ENCODE measurements at regions not wholly inside any gene's neighbourhood (a gene's known extent, or its start where the extent isn't known, plus 50 kb on each side); places are given as distances from the start of the nearest gene placed in this dataset.
"Not testable (repeated sequence)": the region's sequence is repeated elsewhere in the genome, so short reads cannot be mapped to it uniquely, and the experiment has no call there.

DNA sequence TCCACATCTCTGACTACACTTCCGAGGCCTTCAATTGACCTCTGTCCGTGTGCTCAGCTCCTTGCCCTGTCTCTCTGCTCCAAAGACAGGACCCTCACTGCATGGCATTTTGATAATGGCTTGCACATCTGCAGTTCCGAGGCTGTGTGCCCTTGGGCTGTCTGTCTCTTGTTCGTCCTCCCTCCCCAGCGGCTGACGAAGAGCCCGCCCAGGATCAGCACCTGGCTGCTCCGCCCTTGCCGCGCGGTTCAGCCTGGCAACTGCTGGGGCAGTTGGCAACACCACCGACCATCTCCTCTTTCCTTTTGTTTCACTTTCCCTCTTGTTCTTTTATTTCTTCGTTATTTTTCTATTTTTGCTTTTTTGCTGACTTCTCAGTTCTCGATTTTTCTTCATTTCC is 270.4 kb downstream of the TEX29 start:
- no peak for DNase-seq (ENCODE audit: low spot score)

DNA sequence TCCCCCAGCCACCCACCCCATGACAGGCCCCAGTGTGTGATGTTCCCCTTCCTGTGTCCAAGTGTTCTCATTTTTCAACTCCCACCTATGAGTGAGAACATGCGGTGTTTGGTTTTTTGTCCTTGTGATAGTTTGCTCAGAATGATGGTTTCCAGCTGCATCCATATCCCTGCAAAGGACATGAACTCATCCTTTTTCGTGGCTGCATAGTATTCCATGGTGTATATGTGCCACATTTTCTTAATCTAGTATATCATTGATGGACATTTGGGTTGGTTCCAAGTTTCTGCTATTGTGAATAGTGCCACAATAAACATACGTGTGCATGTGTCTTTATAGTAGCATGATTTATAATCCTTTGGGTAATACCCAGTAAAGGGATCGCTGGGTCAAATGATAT is 273.0 kb downstream of the TEX29 start:
- DNase-seq (ENCODE audit: low spot score), result not testable (repeated sequence)

DNA sequence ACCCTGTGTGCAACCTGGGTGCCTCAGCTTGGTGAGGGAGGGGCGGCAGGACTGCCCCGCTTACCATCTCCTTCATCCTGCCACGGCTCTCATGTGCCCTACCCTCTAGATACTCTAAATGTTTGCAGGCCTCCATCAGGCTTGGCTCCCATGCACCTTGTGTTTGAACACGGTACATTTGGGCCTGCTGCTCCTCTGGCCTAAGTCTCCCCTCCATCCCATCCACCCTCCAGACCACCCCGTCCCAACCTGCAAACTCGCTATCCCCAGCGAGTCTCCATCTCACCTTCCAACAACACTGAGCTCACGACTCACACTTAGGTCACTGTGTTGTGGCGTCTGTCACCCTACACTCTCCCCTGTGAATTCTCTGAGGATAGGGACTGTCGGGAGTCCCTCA is 274.2 kb downstream of the TEX29 start:
- DNase-seq (ENCODE audit: low spot score), result no peak

DNA sequence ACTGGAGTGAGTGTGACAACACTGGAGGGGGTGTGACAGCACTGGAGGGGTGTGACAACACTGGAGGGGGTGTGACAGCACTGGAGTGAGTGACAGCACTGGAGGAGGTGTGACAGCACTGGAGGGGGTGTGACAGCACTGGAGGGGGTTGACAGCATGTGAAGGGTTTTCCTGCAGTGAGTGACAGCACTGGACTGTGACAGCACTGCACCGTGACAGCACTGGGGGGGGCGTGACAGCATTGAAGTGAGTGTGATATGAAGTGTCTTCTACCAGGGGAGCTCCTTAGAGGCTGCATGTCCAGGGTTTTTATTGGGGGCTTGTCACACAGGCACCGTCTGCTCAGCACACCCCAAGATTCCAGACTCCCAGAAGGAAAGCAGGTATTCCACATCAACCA is 274.8 kb downstream of the TEX29 start:
- DNase-seq (ENCODE audit: low spot score), result no peak

DNA sequence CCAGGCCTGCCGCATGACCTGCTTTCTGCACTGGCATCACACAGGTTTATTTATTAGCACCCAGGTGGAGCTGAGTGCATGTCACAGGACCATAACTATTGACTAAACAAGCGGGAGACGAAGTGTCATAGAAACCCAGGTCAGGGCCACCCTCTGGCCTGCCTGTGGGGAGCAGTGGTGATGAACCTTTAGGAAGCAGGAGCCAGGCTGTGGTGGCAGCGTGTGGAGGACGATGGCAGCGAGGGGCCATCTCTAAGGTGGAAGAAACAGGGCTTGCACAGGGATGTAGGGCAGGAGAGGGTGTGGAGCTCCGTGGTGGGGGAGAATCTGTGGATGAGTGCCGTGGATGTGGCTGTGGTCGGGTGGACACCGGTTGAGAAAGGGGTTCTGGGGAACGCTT is 275.3 kb downstream of the TEX29 start:
- DNase-seq (ENCODE audit: low spot score), result no peak

DNA sequence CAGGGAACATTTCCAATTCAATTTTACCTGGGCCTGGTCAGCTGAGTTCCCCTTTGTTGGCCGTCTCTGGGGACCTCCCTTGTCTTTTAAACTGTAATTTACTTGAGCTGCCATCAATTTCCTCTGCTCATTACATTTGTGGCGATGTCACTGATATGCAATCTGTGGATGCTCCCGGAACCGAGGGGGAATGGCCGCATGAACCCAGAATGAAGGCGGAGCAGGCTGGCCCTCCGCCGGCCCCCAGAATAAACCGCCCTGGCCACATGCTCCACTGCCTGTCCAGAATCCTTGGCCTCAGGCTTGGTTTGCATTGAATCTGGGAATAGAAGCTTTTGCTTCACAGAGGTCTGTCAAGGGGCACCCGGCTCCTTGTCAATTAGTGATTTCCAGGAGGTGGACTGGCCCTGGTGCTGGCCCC is 276.8 kb downstream of the TEX29 start:
- DNase-seq (ENCODE audit: low spot score), result no peak

GRCh38 chr13:111597618-111598017 is 277.2 kb downstream of the TEX29 start:
- no peak for DNase-seq (ENCODE audit: low spot score)

GRCh38 chr13:111598747-111599146 is 278.3 kb downstream of the TEX29 start:
- no peak for DNase-seq (ENCODE audit: low spot score)

DNA sequence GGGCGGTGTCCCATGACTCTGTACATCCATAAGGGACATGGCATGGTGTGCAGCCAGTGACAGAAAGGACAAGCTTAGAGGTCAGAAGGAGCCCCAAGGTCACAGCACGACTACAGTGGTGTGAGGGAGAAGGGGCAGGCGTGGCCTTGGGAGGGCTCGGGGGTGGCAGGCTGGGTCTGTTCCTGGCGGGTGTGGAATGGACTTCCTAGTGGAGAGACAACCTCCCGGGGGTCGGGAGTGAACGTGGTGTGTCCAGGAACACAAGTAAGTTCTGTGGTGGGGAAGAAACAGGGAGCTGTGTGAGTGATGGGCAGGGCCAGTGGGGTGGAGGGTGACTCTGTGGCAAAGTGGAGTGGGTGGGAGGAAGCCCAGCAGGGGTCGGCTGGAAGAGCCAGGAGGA is 279.3 kb downstream of the TEX29 start:
- DNase-seq (ENCODE audit: low spot score), result no peak

GRCh38 chr13:111602874-111603273 is 282.4 kb downstream of the TEX29 start:
- DNase-seq (ENCODE audit: low spot score), result no peak

DNA sequence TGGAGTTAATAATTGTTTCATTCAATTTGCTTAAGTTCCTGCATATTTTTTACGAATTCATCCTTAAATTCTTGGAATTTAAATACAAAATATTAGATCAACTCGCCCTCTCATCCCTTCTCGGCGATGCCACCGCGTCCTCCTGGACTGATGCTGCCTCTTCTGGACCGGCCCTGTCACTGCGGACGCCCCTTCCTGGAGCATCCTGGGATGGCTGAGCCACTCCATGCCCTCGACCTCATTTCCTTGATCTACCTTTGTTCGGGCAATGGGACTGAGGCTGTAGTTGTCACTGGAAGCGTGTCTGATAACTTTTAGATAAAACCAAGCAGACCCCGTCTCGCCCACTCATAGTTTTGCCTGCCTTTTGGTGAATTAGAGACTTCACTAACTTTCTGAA is 283.7 kb downstream of the TEX29 start:
- no peak for DNase-seq (ENCODE audit: low spot score)

DNA sequence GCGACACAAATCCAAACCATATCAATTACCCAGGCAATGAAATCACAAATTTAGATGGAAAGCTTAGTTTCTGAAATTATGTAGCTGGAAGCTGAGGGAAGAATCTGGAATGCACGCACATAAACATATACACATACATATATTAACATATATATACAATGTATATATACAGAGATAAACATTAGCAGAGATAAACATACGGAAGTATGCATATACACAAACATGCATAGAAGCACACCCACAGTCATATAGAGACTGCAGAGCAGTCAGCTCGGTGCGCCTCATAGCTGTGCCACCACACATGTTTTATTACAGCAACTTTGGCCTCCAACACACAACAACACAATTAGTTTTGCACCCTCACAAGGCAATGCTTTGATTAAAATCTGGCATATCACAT is 288.1 kb downstream of the TEX29 start:
- DNase-seq (ENCODE audit: low spot score), result no peak

DNA sequence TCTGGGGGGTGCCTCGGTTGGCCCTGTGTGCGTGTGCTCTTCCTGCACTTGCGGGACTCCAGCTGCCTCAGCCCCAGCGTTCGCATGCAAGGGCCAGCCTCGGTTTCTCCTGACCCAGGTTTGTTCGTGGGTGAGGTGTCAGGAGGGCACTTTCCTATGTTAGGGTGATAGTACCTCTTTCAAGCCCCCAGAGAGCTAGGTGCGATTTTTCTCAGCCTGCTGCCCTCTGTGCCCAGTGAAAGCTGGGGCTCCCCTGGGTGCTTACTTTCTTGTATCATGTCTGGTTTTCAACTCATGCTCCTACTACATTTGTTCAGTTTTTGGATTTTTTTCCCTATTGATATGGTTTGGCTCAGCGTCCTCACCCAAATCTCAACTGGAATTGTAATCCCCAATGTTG is 289.2 kb downstream of the TEX29 start:
- no peak for DNase-seq (ENCODE audit: low spot score)

GRCh38 chr13:111610081-111610480 is 289.6 kb downstream of the TEX29 start:
- DNase-seq (ENCODE audit: low spot score), result no peak

DNA sequence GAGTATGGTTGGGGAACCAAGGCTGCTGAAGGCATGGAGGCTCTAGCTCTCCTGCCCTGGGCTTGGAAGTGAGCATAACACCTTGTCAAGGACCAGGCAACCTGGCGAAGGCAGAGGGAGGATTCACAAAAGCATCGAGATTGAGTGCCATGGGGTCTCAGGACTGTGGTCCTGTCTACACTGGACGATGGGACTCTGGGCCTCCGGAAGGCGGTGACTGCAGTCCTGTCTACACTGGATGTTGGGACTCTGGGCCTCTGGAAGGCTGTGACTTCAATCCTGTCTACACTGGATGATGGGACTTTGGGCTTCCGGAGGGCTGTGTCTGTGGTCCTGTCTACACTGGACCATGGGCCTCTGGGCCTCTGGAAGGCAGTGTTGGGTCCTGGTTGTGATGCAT is 290.4 kb downstream of the TEX29 start:
- no peak for DNase-seq (ENCODE audit: low spot score)

DNA sequence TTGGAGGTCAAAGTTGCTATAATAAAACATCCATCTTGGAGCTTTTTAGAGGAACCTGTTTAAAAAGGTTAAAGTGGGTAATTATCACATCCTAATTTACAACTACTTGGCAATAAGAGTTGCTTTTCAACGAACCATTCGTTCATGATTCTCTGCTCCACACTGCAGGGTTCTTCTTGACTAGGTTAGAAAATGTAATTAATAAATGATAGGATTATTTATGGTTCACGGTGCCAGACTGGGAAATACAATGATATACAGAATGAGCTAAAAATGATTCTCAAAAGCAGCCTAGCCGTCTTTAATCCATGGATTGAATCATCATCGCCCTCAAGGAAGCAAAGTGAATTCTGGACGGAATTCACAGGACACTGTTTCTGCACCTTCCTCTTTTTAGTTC is 291.2 kb downstream of the TEX29 start:
- DNase-seq (ENCODE audit: low spot score), result no peak

GRCh38 chr13:111612886-111613285 is 292.4 kb downstream of the TEX29 start:
- DNase-seq (ENCODE audit: low spot score), result no peak

DNA sequence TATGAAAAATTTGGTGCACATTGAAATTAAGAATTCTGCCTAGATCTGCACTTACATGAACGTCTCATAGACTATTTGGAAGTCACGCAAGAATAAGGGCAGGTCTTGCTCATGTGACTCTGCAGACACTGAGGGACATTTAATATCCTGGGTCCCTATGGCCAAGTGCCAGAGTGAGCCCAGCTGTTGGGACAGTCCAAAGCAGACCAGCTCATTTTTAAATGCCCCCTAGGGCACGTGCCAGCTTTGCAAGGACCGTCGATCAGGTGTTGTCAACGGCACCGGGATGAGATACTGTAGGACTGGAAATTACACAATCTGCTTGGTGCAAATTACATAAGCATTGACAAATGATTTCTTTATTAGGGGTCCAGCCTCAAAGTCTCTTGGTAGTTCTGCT is 293.6 kb downstream of the TEX29 start:
- no peak for DNase-seq (ENCODE audit: low spot score)

- DNase-seq (ENCODE audit: low spot score), result no peak
These were observed 294.2 kb downstream of the TEX29 start for GRCh38 chr13:111614613-111615012.

GRCh38 chr13:111616203-111616602 is 295.8 kb downstream of the TEX29 start:
- DNase-seq (ENCODE audit: low spot score), result no peak

DNA sequence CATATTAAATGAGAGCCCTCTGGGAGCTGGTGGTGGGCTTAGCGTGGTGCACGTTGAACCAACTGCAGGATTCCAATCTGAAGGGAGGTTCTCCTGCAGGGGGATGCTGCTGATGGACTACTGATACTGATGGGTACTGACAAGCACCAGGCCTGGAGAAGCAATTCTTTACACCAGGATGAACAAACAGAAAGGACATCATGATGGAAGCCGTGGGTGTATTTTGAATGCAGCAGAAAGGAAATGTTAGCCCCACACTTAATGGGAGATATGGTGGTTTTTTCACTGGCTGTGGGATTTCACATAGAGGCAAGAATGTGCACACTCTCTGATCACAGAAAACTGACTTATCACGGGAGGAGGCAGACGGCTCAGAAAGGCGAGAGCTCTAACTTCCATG is 299.7 kb downstream of the TEX29 start:
- no peak for DNase-seq (ENCODE audit: low spot score)

DNA sequence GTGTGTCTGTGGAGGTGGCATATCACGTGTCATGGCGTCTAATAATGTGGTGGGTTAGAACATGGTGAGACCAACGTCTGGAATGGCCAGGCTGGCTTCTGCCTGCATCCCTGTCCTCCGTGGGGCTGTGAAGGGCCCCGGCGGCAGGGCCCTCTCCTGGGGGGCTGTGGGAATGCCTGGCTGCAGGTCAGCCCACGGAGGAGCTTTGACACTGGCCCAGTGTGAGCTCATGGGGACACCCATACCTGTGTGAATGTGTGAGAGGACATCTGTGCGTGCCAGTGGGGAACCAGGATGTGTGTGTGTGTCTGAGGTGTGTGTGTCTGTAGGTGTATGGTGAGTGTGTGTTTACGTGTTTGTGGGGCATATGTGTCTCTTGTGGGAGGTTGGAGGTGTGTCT is 300.1 kb downstream of the TEX29 start:
- no peak for DNase-seq (ENCODE audit: low spot score)

GRCh38 chr13:111621164-111621563 is 300.7 kb downstream of the TEX29 start:
- DNase-seq (ENCODE audit: low spot score), result no peak

DNA sequence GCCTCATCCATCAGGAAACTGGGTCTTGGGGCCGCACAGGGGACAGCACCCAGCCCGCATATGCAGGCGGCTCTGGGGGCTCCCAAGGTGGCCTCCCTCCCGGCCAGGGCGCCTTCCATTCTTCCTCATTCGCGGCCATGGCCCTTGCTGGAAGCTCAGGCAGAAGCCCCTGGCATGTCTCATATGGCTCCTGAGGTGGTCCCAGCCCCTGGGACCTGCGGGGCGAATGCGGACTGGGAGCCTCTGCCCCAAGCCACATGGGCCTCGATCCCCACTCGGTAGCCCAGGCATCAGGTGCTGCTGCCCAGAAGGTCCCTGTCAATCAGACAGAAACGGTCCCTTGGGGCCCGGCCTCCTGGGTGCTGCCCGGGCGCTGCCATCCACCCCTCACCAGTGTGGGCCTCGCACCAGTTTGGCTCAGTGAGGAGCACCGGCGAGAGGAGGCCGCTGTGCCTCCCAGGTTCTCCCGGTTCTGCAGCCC is 301.6 kb downstream of the TEX29 start:
- no peak for DNase-seq (ENCODE audit: low spot score)

DNA sequence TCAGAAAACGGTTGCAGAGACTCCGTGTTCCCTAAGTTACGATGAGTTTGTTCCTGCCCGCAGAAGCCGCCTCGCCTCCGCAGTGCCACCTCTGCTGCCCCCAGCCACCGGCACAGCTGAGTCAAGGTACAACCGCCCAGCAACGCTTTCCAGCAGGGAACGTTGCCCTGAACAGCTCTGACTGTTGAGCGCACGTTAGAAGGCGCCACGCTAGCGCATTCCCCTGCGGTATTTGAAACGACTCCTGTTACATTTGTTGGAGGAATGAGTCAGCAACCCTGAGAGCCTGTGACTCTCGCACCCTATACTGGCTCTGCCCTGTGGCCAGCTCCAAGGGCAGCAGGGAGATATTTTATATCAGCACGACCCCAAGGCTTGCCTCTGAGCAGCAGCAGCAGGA is 302.8 kb downstream of the TEX29 start:
- DNase-seq (ENCODE audit: low spot score), result no peak
